AG08396 (cell line): ENCODE measurements at regions not wholly inside any gene's neighbourhood (a gene's known extent, or its start where the extent isn't known, plus 50 kb on each side); places are given as distances from the start of the nearest gene placed in this dataset.
"Not testable (repeated sequence)": the region's sequence is repeated elsewhere in the genome, so short reads cannot be mapped to it uniquely, and the experiment has no call there.

Experiments
- DNase-seq: peaks from one replicate; pipeline ENCODE4 v3.0.0; 2012; ENCODE audit warnings: low spot score, mixed read lengths

DNA sequence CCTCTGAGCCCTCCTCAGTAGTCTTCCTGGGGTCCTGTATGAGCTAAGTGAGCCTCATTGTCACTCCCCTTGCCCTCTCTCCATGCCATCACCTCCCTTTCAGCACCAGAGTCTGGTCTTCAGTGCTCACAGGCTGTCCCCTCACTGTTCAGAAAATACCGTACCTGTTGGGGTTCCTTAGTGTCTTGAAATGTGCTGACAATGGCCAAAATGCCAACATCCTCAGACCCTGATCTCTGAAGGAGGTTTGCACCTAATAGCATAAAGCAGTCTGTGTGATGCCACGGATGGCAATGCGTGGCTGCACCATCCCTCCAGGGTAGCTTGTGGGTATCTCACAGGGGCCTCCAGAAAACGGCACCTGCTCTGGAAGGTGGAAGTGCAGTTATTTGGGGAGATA is 301.0 kb upstream of the TLE3 start:
- DNase-seq: no peak

- DNase-seq: no peak
These were observed 299.1 kb upstream of the TLE3 start for GRCh38 chr15:70396807-70397206.

DNA sequence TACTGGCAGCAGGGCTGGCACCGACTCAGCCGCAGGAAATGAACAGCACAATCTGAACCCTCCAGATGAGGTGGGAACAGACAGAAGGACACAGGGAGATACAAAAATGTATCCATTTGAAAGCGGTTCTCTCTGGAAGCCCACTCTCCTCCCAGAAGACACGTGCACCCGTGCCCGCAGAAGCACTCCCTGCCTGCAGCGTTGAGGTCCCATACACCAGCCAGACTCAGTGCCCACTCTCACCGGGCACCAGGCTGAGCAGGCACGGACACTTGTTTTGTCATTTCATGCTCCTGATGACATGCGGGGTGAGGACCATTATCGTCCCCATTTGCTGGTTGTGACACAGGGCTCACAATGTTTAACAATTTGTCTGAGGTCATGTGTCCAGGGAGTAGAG is 297.4 kb upstream of the TLE3 start:
- no peak for DNase-seq

- DNase-seq: no peak
These were observed 293.0 kb upstream of the TLE3 start for GRCh38 chr15:70390723-70391122.

DNA sequence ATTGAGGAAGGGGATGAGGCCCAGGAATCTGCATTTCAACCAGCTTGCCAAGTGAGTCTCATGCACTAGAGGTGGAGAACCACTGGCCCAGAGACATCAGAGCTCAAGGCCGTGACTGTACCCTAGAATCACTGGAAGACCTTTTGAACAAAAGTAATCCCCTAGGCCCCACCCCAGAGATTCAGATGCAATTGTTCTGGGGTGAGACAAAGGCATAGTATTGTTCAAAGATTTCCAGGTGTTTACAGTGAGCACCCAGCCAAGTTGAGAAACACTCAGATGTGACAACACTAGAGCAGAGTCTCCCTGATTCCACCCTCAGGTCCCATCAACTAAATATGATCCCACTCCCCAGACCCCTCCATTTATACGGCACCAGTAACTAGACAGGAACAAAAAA is 290.3 kb upstream of the TLE3 start:
- DNase-seq: no peak

DNA sequence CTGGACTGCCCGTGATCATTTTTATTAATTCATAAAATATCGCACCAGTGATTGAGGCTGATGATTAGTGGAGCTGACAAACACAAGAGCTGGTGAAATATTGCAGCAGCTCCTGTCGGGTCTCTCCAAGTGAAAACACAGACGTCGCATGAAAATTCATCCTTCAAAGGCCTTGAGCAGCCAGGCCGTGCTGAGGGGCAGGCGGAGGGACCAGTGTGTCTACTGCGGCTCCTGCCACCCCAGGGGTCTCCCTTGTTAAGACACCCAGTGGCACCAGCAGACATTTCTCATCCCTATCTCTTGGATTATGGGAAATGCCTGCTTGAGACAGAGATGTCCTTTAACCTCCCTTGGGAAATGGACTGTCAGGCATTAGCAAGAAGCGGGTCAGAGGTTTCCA is 289.4 kb upstream of the TLE3 start:
- DNase-seq: no peak

DNA sequence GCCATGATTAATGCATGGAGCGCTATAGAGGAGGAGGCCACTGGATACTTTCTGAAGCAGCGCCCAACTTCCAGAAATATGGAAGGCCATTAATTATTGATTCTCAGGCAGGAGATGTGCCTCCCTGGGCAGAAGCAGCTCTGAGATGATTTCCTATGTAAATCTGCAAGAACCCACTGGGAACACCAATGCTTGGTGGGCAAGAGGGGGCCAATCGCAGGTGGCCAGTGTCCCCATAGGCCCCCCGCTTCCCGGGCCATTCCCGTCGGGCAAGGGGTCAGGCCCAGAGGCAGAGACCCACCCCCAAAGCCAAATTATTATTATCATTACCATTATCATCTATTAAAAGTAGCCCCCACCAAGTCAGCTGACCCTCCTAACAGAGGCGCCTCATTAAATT is 288.0 kb upstream of the TLE3 start:
- DNase-seq: no peak

GRCh38 chr15:70385052-70385451 is 287.3 kb upstream of the TLE3 start:
- no peak for DNase-seq

DNA sequence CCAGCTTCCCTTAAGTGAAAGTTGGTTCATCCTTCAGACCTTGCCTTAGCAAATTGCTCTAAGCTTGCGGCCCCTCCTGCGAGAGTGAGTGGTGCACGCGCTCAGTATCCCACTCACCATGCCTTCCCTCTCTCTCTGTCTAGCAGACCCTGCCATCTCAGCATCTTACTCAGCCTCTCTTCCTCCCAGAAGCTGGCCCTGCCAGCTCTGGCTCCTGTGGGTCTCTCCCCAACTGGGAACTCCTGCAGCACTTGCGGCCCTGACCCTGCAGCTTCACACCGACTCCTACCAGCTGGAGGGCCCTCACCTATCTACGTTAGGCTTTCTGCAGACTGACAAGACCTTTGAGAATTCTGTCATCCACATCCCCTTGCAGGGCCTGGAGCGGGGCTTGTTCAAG is 286.1 kb upstream of the TLE3 start:
- no peak for DNase-seq

- DNase-seq: no peak
These were observed 285.2 kb upstream of the TLE3 start for GRCh38 chr15:70382762-70383458.

DNA sequence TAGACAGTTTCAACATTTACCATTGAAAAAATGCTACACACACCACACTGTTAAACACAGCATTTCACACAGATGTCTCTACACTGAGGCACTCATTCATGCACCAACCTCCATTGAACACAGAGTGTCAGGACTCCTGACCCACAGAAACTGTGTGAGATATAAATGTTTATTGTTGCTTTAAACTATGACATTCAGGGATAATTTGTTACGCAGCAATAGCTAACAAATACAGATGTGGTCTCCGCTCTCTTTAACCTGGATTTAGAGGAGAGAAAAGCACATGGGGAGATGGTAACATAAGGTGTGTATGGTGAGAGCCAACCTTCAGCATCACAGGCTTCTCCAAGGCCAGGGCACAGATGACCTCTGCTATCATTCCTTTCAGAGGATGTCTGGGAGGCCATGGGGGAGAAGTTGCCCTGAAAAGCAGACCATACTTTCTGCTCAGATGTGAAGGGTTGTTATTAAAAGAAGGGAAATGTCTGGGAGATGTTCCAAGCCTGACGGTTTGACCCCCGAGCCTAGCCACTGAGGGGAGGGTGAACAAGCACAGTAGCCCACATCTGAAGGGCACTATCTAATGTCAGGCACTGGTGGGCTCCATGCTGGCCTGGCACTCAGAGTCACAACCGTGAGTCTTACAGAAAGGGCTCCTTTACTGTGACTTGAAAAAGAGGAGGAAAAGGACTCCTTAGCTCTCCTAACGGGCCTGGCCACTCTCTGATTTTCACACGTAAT is 284.5 kb upstream of the TLE3 start:
- no peak for DNase-seq

DNA sequence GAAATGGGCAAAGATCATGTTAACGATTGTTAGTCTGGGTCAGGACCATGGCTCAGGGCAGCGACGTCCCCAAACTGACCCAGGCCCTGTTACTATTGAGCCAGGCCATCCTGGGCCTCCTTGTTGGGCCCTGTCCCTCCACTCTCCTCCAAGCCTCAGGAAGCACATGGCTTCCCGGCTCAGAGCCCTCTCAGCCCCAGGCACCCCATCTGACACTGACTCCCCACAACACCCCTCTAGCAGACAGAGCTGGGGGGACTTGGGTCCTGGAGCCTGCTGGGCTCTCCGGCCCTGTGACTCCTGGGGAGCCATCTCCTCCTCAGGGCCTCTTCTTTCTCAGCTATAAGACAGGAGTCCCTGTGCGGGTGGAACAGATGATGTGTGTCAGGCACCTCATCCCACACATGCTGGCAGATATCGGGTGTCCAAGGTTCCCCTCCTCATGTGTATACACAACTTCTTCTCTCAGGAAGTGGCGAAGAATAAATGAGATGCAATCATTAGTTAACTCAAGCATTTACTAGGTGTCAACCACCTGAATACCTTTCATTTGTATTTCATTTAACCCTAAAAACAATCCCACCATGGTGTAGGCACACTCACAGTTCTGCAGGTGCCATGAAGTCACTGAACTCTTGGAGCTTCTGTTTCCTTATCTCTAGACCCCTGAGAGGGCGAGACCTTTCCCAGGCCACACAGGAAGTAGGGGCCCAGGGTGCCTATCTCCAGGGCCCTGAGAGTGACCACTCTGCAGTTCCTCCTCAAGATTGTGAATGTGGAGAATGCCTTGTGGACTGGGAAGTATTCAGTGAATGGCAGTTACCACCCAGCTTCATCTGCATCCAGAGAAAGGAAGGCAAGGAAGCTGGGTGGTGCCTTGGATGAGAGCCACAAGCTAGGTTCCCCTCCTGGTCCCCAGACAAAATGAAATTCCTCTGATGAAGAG is 282.5 kb upstream of the TLE3 start:
- DNase-seq: no peak

- DNase-seq: no peak
These were observed 281.4 kb upstream of the TLE3 start for GRCh38 chr15:70379134-70379533.

GRCh38 chr15:70378126-70379031 is 280.7 kb upstream of the TLE3 start:
- no peak for DNase-seq

DNA sequence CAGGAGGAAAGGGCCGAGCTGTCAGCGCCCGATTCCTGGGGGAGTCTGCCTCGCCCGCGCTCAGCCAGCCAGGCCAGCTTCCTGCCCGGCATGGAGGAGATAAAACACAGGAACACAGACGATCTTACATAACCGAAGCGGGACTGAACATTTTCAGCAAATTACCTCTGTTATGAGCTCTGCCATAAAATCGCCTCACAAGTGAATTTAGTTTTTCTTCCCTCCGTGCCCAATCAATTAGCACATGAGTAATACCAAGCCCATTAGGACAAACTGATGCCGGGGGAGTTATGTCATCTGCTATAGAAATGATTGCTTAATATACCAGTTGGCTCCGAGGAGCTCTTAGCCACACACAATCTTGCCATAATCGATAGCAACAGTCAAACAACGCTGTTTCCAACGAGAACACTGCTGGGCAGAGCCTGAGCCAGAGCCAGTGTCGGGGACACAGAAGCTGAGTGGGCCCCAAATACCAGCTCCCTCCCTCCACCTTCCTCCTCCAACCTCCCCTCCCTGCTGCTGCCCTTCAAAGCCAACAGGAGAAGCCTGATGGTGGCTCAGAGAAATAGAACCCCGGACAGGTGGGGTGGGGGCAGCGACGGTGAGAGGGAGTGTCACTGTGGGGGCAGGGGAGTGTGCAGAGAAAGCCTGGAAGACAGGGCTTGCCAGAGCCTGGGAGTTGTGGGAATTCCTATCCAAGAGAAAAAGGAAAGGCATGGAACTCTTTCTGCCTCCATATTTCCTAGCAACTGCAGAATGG is 279.4 kb upstream of the TLE3 start:
- DNase-seq: peak; percentile 35

DNA sequence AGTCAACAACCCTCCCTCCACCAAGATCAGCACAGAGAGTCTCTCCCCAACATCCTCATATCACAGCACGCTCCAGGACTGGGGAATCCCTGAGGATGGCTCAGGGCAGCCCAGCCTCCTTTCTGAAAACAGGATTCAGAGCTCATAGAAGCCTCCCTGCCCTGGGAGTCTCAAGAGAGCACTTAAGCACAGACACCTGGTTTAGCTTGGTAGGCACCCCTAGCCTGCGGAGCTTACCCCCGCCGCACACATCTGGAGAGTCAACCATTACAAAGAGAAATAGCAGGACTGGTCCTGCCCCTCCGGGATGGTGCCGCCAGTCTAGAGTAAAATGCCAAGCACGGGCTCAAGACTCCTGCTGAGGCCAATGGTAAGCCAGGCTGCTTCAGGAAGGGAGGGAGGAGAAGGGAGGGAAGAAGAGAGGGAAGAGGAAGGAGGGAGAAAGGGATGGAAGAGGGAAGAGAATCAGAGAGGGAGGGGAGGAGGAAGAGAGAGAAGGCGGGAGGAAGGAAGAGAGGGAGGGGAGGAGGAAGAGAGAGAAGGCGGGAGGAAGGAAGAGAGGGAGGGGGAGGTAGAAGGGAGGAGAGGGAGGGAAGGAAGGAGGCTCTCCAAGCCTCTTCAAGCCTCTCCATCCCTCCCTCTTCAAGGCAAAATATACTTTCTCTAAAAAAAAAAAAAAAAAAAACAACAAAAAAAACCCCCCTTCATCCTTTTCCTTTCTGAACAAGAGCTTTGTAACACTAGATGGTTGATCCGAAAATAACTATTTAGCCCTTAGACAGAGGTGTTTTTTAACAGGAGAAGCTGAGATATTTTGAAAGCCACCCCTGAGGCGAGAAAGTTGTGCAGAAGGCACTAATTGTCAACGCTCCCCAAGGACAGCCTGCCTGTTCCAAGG is 278.6 kb upstream of the TLE3 start:
- DNase-seq: no peak

DNA sequence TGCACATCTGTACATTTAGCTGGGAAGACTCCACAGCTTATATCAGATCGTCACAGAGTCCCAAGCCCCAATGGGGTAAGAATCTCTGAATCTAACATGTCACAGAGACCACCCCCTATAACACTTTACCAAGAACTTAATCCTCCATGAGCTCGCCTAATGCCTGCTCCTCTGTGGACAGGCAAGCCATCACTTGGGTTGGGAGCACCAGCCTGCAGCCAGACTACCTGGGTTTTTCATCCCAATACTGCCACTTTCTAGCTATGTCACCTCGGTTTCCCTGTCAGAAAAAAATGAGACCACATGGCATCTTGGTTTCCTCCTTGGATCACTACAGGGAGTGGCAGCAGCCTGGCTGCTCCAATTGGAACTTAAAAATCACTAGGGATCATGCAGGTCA is 277.9 kb upstream of the TLE3 start:
- no peak for DNase-seq

DNA sequence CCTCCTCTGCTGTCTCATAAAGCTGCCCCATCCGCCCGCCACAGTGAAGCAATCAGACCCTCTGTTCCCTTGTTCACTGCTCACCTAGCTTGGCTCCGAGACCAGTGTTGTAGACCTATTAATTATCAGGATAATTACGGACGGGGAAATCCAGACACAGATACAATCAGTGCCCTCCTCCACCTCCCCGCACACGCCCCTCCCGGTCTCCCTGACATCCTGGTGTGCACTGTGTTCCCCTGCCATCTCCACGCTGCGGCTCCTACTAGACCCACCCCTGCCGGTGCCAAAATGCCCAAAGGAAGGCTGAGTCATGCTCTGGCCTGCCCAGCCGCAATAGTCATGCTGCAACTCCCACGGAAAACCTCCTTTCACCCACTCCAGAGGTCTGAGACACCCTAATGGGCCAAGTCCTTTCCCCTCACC is 277.3 kb upstream of the TLE3 start:
- no peak for DNase-seq

DNA sequence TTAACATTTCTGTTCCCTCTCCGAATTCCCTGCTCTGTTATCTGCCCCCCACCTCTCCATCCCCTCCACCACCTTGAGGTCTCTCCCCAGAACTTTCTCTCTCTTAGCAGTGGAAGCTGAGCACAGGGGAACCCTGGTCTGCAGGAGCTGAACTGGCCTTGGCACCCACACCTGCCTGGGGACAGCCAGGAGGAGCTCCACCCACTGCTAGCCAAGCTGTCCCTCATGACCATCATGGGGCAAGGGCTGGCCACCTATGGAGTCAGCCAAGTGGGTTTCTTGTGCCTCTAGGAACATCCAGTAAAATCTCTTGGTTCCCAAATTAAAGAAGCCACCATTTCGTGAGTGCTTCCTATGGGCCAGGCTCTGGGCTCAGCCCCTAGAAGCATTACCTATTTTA is 276.4 kb upstream of the TLE3 start:
- no peak for DNase-seq

- not testable (repeated sequence) for DNase-seq
These were observed 275.7 kb upstream of the TLE3 start for GRCh38 chr15:70373439-70373838.
